GM06990 (cell line): ENCODE measurements at regions not wholly inside any gene's neighbourhood (a gene's known extent, or its start where the extent isn't known, plus 50 kb on each side); places are given as distances from the start of the nearest gene placed in this dataset.
A peak's percentile ranks its signal among the peaks of the same experiment; 100 is the strongest.

Source experiments
- DNase-seq: peaks from one replicate; pipeline ENCODE4 v3.0.0-alpha.2; 2011; ENCODE audit not compliant: insufficient read length; ENCODE audit errors: extremely low read depth
- H3K27me3 ChIP-seq: replicated peaks from 2 replicates; pipeline ENCODE4 v1.6.0; 2011; ENCODE audit warnings: low read length; ENCODE audit not compliant: control insufficient read depth, insufficient read depth
- H3K36me3 ChIP-seq: 2 replicates; pipeline ENCODE4 v1.5.1; 2011; ENCODE audit warnings: low read length; ENCODE audit not compliant: control insufficient read depth, insufficient read depth
- H3K4me3 ChIP-seq: replicated peaks from 2 replicates; pipeline ENCODE4 v1.5.1; 2011; ENCODE audit warnings: low read depth, mild to moderate bottlenecking, control low read depth, low read length
- CTCF ChIP-seq: IDR thresholded peaks from 2 replicates; pipeline ENCODE4 v1.5.1; 2011; ENCODE audit warnings: low read length, control low read depth, mild to moderate bottlenecking, inconsistent platforms; ENCODE audit not compliant: insufficient read depth, poor library complexity, severe bottlenecking

- Histone ChIP-seq H3K27me3 (no peaks in the 10 kb centered on the region), H3K36me3 (no peaks in the 10 kb centered on the region), H3K4me3 (no peak overlapping the region)
- DNase-seq = no peak
- no peak for TF ChIP-seq CTCF
These were observed 94.4 kb upstream of the XPO1 start for GRCh38 chr2:61632276-61633169.

- Histone ChIP-seq H3K4me3 (no peak overlapping the region), H3K36me3 (no peaks in the 10 kb centered on the region), H3K27me3 (no peaks in the 10 kb centered on the region)
- no peak for TF ChIP-seq CTCF
- no peak for DNase-seq
These were observed 93.2 kb upstream of the XPO1 start for GRCh38 chr2:61631321-61631720.

DNA sequence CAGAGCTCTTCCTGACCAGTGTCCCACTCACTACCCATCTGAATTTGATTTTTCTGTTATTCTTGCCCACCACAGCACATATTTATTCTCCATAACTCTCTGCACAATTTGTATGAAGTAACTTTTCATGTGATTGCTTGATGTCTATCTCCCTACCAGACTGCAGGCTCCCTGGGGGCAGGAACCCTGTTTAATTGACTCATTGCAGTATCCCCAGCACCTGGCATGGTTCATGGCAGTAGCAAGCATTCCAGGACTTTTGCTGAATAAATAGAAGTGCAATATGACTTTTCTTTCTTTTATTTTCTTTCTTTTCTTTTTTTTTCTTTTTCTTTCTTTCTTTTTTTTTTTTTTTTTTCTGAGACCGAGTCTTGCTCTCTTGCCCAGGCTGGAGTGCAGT is 88.7 kb upstream of the XPO1 start:
- Histone ChIP-seq H3K36me3 (no peaks in the 10 kb centered on the region), H3K4me3 (no peak overlapping the region), H3K27me3 (no peaks in the 10 kb centered on the region)
- DNase-seq = no peak
- no peak for TF ChIP-seq CTCF

DNA sequence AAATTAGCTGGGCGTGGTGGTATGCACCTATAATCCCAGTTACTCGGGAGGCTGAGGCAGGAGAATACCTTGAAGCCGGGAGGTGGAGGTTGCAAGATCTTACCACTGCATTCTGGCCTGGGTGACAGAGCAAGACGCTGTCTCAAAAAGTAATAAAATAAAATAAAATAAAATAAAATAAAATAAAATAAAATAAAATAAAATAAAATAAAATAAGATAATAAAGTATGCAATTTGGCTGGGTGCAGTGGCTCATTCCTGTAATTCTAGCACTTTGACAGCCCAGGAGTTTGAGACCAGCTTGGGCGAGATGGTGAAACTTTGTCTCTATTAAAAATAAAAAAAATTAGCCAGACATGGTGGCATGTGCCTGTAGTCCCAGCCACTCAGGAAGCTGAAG is 85.6 kb upstream of the XPO1 start:
- Histone ChIP-seq H3K36me3 (no peaks in the 10 kb centered on the region), H3K4me3 (no peak overlapping the region), H3K27me3 (no peaks in the 10 kb centered on the region)
- DNase-seq = no peak
- no peak for TF ChIP-seq CTCF

DNA sequence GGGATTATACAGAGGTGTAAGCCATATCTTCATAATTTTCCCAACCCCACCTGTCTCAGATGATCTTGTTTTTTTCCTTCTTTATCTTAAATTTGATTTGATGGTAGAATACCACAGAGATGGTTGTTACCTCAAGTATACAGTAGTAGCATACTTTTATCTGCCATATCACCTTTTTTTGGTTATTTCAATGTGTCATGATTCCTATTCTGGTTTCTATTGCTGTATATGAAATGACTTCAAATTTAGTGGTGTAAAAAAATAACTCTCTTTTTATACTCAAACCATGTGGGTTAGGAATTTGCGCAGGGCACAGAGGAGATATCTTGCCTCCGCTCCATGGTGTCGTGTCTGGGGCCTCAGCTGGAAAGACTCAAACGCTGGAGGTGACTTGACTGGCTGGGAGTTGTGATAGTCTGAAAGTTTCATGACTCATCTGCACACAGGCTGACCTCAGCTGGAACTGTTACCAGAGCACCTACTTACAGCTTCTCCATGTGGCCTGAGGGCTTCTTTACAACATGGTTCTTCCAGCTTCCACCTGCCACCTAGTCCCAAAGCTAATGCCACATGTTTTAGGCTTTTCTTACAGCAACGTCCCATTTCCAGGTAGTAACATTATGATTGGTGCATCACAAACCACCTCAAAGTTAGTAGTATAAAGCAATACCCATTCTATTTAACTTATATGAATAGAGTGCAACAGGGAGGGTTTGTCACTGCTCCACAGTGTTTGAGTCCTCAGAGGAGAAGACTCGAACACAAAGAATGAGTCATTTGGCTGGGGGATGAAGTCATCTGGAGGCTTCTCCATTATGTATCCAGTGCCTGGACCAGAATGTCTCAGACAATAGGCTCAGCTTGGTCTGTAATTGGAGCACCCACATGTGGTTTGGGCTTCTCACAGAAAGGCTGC is 82.3 kb upstream of the XPO1 start:
- Histone ChIP-seq H3K4me3 (no peak overlapping the region), H3K36me3 (no peaks in the 10 kb centered on the region), H3K27me3 (no peaks in the 10 kb centered on the region)
- no peak for TF ChIP-seq CTCF
- DNase-seq = peak; percentile 7
